CD4-positive, alpha-beta T cell (primary cell): ENCODE measurements at regions not wholly inside any gene's neighbourhood (a gene's known extent, or its start where the extent isn't known, plus 50 kb on each side); places are given as distances from the start of the nearest gene placed in this dataset.

Source experiments
- ATAC-seq: fragments of 200-7000 bp; cut with Tn5 transposase; one replicate; pipeline ENCODE4 v1.10.0; 2022; ENCODE audit warnings: mild to moderate bottlenecking; ENCODE audit not compliant: poor library complexity
- CTCF ChIA-PET: fragments of 350-600 bp; sonication (Branson Sonifier 250); formaldehyde crosslinking; loops from one replicate; lab custom pipeline; 2021; ENCODE audit warnings: antibody characterized with exemption, inconsistent platforms; lab: Charles Lee
- POLR2A ChIA-PET: fragments of 350-600 bp; sonication (Branson Sonifier 250); formaldehyde crosslinking; loops from one replicate; lab custom pipeline; 2021; ENCODE audit warnings: antibody characterized with exemption, inconsistent platforms; lab: Charles Lee
- DNase-seq, 14 experiments: peaks; one replicate each; pipeline ENCODE4 v3.0.0-alpha.2; 2013 to 2020; ENCODE audit warnings: mixed read lengths in 2 of 14
- H3K27ac ChIP-seq, 2 donors: one replicate each; pipeline versions ENCODE4 v1.5.1 to v1.7.0; 2013; ENCODE audit warnings: low read length in 2 of 2, low read depth in 1 of 2, mild to moderate bottlenecking in 1 of 2
- H3K27me3 ChIP-seq, 2 experiments: 1 replicate in 1 of 2; 2 replicates in 1 of 2; pipeline versions ENCODE4 v1.6.1 to v1.7.0; 2013; ENCODE audit warnings: low read length in 2 of 2, control low read depth in 1 of 2, mild to moderate bottlenecking in 1 of 2, moderate library complexity in 1 of 2; ENCODE audit not compliant: insufficient read depth in 2 of 2, control insufficient read depth in 1 of 2
- H3K36me3 ChIP-seq: one replicate; pipeline ENCODE4 v1.6.1; 2013; ENCODE audit warnings: low read length, control low read depth; ENCODE audit not compliant: insufficient read depth
- H3K4me1 ChIP-seq: one replicate; pipeline ENCODE4 v1.6.1; 2013; ENCODE audit warnings: low read length, control low read depth; ENCODE audit not compliant: insufficient read depth
- H3K4me3 ChIP-seq: one replicate; pipeline ENCODE4 v1.5.1; 2013; ENCODE audit warnings: mild to moderate bottlenecking, low read length, moderate library complexity
- H3K9me3 ChIP-seq, 2 experiments: 1 replicate in 1 of 2; 2 replicates in 1 of 2; pipeline versions ENCODE4 v1.6.1 to v1.7.0; 2013; ENCODE audit warnings: low read length in 2 of 2, mild to moderate bottlenecking in 2 of 2, control low read depth in 1 of 2, moderate library complexity in 1 of 2; ENCODE audit not compliant: control insufficient read depth in 1 of 2, insufficient read depth in 1 of 2
- H3K27ac Mint-ChIP-seq: one replicate; pipeline ENCODE4 v1.8.0; 2020; ENCODE audit warnings: mixed read lengths
- H3K27me3 Mint-ChIP-seq: one replicate; pipeline ENCODE4 v1.8.0; 2021; ENCODE audit warnings: mixed read lengths
- H3K36me3 Mint-ChIP-seq: one replicate; pipeline ENCODE4 v1.8.0; 2021; ENCODE audit warnings: low read depth, mixed read lengths
- H3K4me1 Mint-ChIP-seq: one replicate; pipeline ENCODE4 v1.8.0; 2021; ENCODE audit warnings: low read depth, mixed read lengths
- H3K4me3 Mint-ChIP-seq: one replicate; pipeline ENCODE4 v1.8.0; 2020; ENCODE audit warnings: mild to moderate bottlenecking, mixed read lengths
- H3K9me3 Mint-ChIP-seq: one replicate; pipeline ENCODE4 v1.8.0; 2020; ENCODE audit warnings: mixed read lengths
- CTCF ChIP-seq: fragments of 200-600 bp; IDR thresholded peaks from one replicate; pipeline ENCODE4 v1.8.0; 2022; ENCODE audit warnings: antibody characterized with exemption, mild to moderate bottlenecking
- intact Hi-C, 2 experiments: fragments of 100-400 bp; cut with DNase I in 1 of 2; cut with micrococcal nuclease in 1 of 2; formaldehyde crosslinking; loops; one replicate each; pipeline versions ENCODE4 v1.15.1 to v1.9.0; 2023 to 2025; cut with DNase I, micrococcal nuclease

GRCh38 chr20:22425344-22426295 lies 158.8 kb downstream of the FOXA2 start:
- CTCF ChIA-PET, result no interaction called here
- no peak overlapping the region for H3K4me3 ChIP-seq

GRCh38 chr20:22423190-22423832 lies 161.1 kb downstream of the FOXA2 start:
- no peaks in the 10 kb centered on the region for H3K27me3 Mint-ChIP-seq
- Histone ChIP-seq H3K9me3 (peaks cover 0 to 7% of the 10 kb centered on the region in 2 experiments), H3K4me1 (no peaks in the 10 kb centered on the region), H3K27ac (no peak overlapping the region), H3K27me3 (no peaks in the 10 kb centered on the region), H3K4me3 (no peak overlapping the region), H3K36me3 (no peaks in the 10 kb centered on the region)
- H3K4me1 Mint-ChIP-seq, result no peaks in the 10 kb centered on the region
- CTCF ChIA-PET, result no interaction called here
- POLR2A ChIA-PET, result no interaction called here
- H3K4me3 Mint-ChIP-seq, result no peak overlapping the region
- no peak for DNase-seq
- TF ChIP-seq CTCF, result no peak
- H3K36me3 Mint-ChIP-seq, result no peaks in the 10 kb centered on the region
- no peak overlapping the region for H3K27ac Mint-ChIP-seq
- H3K9me3 Mint-ChIP-seq, result no peaks in the 10 kb centered on the region
- no peak for ATAC-seq
- intact Hi-C loops, result no loop called here

More at GRCh38 chr20:22425344-22426295, 158.8 kb downstream of the FOXA2 start:
- Histone ChIP-seq H3K4me1 (no peaks in the 10 kb centered on the region), H3K9me3 (peaks cover 0 to 22% of the 10 kb centered on the region in 2 experiments), H3K27ac (no peak overlapping the region), H3K27me3 (no peaks in the 10 kb centered on the region), H3K36me3 (no peaks in the 10 kb centered on the region)
- POLR2A ChIA-PET, result no interaction called here
- DNase-seq, result no peak
- Mint-ChIP-seq H3K4me1 (no peaks in the 10 kb centered on the region), H3K27me3 (no peaks in the 10 kb centered on the region), H3K36me3 (no peaks in the 10 kb centered on the region), H3K27ac (no peak overlapping the region), H3K4me3 (no peak overlapping the region), H3K9me3 (no peaks in the 10 kb centered on the region)
- ATAC-seq, result no peak
- TF ChIP-seq CTCF, result no peak
- intact Hi-C loops, result no loop called here

- Mint-ChIP-seq H3K27me3 (no peaks in the 10 kb centered on the region), H3K9me3 (no peaks in the 10 kb centered on the region), H3K4me1 (no peaks in the 10 kb centered on the region), H3K27ac (no peak overlapping the region), H3K4me3 (no peak overlapping the region), H3K36me3 (no peaks in the 10 kb centered on the region)
- ChIA-PET POLR2A (no interaction called here), CTCF (no interaction called here)
- H3K9me3 ChIP-seq, result peaks cover 0 to 6% of the 10 kb centered on the region in 2 experiments
- no peaks in the 10 kb centered on the region for H3K4me1 ChIP-seq
- no peak overlapping the region for H3K4me3 ChIP-seq
- TF ChIP-seq CTCF, result no peak
- no peak for ATAC-seq
- no peaks in the 10 kb centered on the region for H3K27me3 ChIP-seq
- intact Hi-C loops, result no loop called here
- DNase-seq, result no peak
- no peaks in the 10 kb centered on the region for H3K36me3 ChIP-seq
- H3K27ac ChIP-seq, result no peak overlapping the region
These were observed 164.2 kb downstream of the FOXA2 start for GRCh38 chr20:22420116-22420598.
